SK-N-MC (cell line): ENCODE measurements at regions not wholly inside any gene's neighbourhood (a gene's known extent, or its start where the extent isn't known, plus 50 kb on each side); places are given as distances from the start of the nearest gene placed in this dataset.

Experiments
- EZH2 ChIP-seq: fragments of 200-600 bp; sonication (generic); IDR thresholded peaks from one replicate; pipeline ENCODE4 v1.6.1; 2017; ENCODE audit warnings: antibody characterized with exemption
- POLR2AphosphoS5 ChIP-seq: IDR thresholded peaks from 2 replicates; pipeline ENCODE4 v1.6.1; 2012; ENCODE audit warnings: mild to moderate bottlenecking, low read depth, low read length, borderline replicate concordance

DNA sequence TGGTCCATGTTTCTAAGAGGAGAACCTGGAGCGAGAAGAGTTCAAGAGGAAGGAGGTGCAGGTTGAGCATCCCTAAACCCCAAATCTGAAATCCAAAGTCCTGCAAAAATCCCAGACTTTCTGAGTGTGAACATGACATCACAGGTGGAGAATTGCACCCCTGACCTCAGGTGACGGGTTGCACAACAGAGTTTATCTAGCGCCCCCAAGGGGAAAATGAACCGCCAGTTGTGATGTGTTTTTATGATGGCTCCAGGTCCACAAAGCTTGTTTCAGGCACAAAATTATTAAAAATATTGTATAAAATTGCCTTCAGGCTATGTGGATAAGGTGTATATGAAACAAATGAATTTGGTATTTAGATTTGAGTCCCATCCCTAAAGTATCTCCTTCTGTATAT lies 420.0 kb downstream of the GABRB3 start:
- TF ChIP-seq POLR2AphosphoS5 (no peak), EZH2 (no peak)
